ENCODE measurements at regions not wholly inside any gene's neighbourhood (a gene's known extent, or its start where the extent isn't known, plus 50 kb on each side); places are given as distances from the start of the nearest gene placed in this dataset.

DNA sequence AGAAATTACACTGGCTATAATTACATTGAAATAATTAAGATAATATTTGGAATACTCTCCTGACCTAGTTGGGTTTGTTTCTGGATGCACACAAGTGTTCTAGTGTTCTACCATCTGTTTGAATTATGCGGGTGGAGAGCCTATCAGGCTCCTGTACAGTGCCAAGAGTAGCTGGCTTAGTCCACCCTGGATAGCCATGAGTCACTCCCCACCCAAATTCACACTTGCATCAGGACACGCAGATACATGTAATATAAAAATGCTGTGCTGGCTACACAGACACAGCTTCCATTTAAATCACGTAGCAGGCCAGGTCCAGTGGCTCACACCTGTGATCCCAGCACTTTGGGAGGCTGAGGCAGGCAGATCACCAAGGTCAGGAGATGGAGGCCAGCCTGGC is 686.2 kb upstream of the SLC35B3 start:
- Mint-ChIP-seq H3K4me3 (no peak overlapping the region), H3K27me3 (ENCODE audit: low read depth in 3 of 3) (peaks cover 0 to 1% (median 0%) of the 10 kb centered on the region in 3 donors), H3K27ac (no peak overlapping the region), H3K9me3 (peaks cover 0 to 3% (median 0%) of the 10 kb centered on the region in 7 donors), H3K36me3 (no peaks in the 10 kb centered on the region), H3K4me1 (no peaks in the 10 kb centered on the region)
- Histone ChIP-seq H3K79me2 (ENCODE audit: insufficient read depth, low read length) (no peaks in the 10 kb centered on the region), H2AFZ (ENCODE audit: insufficient read depth, low read depth, low read length, poor library complexity, severe bottlenecking) (no peak overlapping the region), H3K4me3 (replicated peaks in 1 of 3; ENCODE audit: low read depth in 2 of 3, low read length in 3 of 3) (no peak overlapping the region), H3K9ac (ENCODE audit: insufficient read depth, low read length, poor library complexity, severe bottlenecking) (no peak overlapping the region), H3K27me3 (ENCODE audit: control insufficient read depth in 2 of 2, insufficient read depth in 2 of 2, low read length in 2 of 2) (no peaks in the 10 kb centered on the region), H3K4me2 (replicated peaks; ENCODE audit: extremely low read depth, low read length, poor library complexity, severe bottlenecking) (no peak overlapping the region), H3K9me3 (replicated peaks in 1 of 2; ENCODE audit: control insufficient read depth in 1 of 2, insufficient read depth in 1 of 2, low read length in 2 of 2) (no peaks in the 10 kb centered on the region), H3K36me3 (replicated peaks in 1 of 2; ENCODE audit: control insufficient read depth in 1 of 2, insufficient read depth in 2 of 2, low read length in 2 of 2) (no peaks in the 10 kb centered on the region), H3K27ac (ENCODE audit: low read depth in 1 of 2, low read length in 2 of 2) (no peak overlapping the region), H3K4me1 (ENCODE audit: control insufficient read depth in 1 of 2, insufficient read depth in 2 of 2, low read length in 2 of 2) (no peaks in the 10 kb centered on the region), H4K20me1 (ENCODE audit: insufficient read depth, low read length) (no peaks in the 10 kb centered on the region)
- TF ChIP-seq, protein P1, sequence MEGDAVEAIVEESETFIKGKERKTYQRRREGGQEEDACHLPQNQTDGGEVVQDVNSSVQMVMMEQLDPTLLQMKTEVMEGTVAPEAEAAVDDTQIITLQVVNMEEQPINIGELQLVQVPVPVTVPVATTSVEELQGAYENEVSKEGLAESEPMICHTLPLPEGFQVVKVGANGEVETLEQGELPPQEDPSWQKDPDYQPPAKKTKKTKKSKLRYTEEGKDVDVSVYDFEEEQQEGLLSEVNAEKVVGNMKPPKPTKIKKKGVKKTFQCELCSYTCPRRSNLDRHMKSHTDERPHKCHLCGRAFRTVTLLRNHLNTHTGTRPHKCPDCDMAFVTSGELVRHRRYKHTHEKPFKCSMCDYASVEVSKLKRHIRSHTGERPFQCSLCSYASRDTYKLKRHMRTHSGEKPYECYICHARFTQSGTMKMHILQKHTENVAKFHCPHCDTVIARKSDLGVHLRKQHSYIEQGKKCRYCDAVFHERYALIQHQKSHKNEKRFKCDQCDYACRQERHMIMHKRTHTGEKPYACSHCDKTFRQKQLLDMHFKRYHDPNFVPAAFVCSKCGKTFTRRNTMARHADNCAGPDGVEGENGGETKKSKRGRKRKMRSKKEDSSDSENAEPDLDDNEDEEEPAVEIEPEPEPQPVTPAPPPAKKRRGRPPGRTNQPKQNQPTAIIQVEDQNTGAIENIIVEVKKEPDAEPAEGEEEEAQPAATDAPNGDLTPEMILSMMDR (IDR thresholded peaks at IDR 0.05) = no peak
- 86% methylated on average over 1 of the region's 3 CpGs for WGBS (ENCODE audit: insufficient coverage)
- intact Hi-C loops (cut with micrococcal nuclease) = no loop called here
- no peak for DNase-seq

DNA sequence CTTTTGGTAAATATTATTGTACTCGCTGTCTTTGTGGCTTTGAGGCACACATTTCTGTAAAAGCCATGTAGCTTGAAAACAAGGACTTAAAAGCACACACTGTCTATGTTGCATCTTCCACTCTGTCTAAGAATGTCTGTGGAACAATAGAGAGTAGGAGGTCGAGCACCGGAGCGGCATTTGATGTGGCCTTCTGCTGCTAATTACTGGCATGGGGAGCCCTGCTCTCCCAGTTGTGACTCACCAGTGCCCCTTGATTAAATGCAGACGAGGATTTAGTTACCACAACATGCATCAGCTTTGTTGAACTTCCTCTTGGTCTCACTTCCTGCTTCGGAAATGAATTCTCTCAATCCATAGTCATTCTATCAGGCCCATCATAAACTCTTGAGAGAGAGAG is 680.7 kb upstream of the SLC35B3 start:
- Histone ChIP-seq H3K36me3 (replicated peaks in 1 of 2; ENCODE audit: control insufficient read depth in 1 of 2, insufficient read depth in 2 of 2, low read length in 2 of 2) (no peaks in the 10 kb centered on the region), H3K4me3 (replicated peaks in 1 of 3; ENCODE audit: low read depth in 2 of 3, low read length in 3 of 3) (no peak overlapping the region), H3K9ac (ENCODE audit: insufficient read depth, low read length, poor library complexity, severe bottlenecking) (no peak overlapping the region), H3K9me3 (replicated peaks in 1 of 2; ENCODE audit: control insufficient read depth in 1 of 2, insufficient read depth in 1 of 2, low read length in 2 of 2) (no peaks in the 10 kb centered on the region), H3K79me2 (ENCODE audit: insufficient read depth, low read length) (no peaks in the 10 kb centered on the region), H4K20me1 (ENCODE audit: insufficient read depth, low read length) (no peaks in the 10 kb centered on the region), H3K4me2 (replicated peaks; ENCODE audit: extremely low read depth, low read length, poor library complexity, severe bottlenecking) (no peak overlapping the region), H3K4me1 (ENCODE audit: control insufficient read depth in 1 of 2, insufficient read depth in 2 of 2, low read length in 2 of 2) (no peaks in the 10 kb centered on the region), H3K27ac (ENCODE audit: low read depth in 1 of 2, low read length in 2 of 2) (no peak overlapping the region), H2AFZ (ENCODE audit: insufficient read depth, low read depth, low read length, poor library complexity, severe bottlenecking) (no peak overlapping the region), H3K27me3 (ENCODE audit: control insufficient read depth in 2 of 2, insufficient read depth in 2 of 2, low read length in 2 of 2) (no peaks in the 10 kb centered on the region)
- H3K4me1 Mint-ChIP-seq = no peaks in the 10 kb centered on the region
- H3K27me3 Mint-ChIP-seq (ENCODE audit: low read depth in 3 of 3) = peaks cover 0 to 3% (median 0%) of the 10 kb centered on the region in 3 donors
- 66% methylated on average over 5 of the region's 6 CpGs for WGBS (ENCODE audit: insufficient coverage)
- H3K4me3 Mint-ChIP-seq = no peak overlapping the region
- no peaks in the 10 kb centered on the region for H3K36me3 Mint-ChIP-seq
- H3K27ac Mint-ChIP-seq = no peak overlapping the region
- no peak for DNase-seq
- intact Hi-C loops (cut with micrococcal nuclease) = no loop called here
- H3K9me3 Mint-ChIP-seq = peaks cover 0 to 2% (median 0%) of the 10 kb centered on the region in 7 donors
- TF ChIP-seq, protein P1 (IDR thresholded peaks at IDR 0.05) = no peak
